Putamen (tissue), 1 donor: ENCODE measurements at regions not wholly inside any gene's neighbourhood (a gene's known extent, or its start where the extent isn't known, plus 50 kb on each side); places are given as distances from the start of the nearest gene placed in this dataset.
"Not testable (repeated sequence)": the region's sequence is repeated elsewhere in the genome, so short reads cannot be mapped to it uniquely, and the experiment has no call there.

Experiments
- DNase-seq: peaks from one replicate; pipeline ENCODE4 v3.0.0-alpha.2; 2016; ENCODE audit warnings: low spot score

GRCh38 chr5:125950012-125950615 is 473.1 kb upstream of the GRAMD2B start:
- no peak for DNase-seq

- DNase-seq, result no peak
Measured at GRCh38 chr5:125961150-125961549, 462.1 kb upstream of the GRAMD2B start.

GRCh38 chr5:125965577-125965976 is 457.6 kb upstream of the GRAMD2B start:
- DNase-seq, result no peak

- no peak for DNase-seq
Measured at GRCh38 chr5:125967576-125967975, 455.6 kb upstream of the GRAMD2B start.

GRCh38 chr5:125969011-125969813 is 454.0 kb upstream of the GRAMD2B start:
- DNase-seq, result no peak

GRCh38 chr5:125969814-125970171 is 453.4 kb upstream of the GRAMD2B start:
- no peak for DNase-seq

GRCh38 chr5:125970631-125971307 is 452.4 kb upstream of the GRAMD2B start:
- DNase-seq, result no peak

- DNase-seq, result no peak
Measured at GRCh38 chr5:125972706-125973105, 450.5 kb upstream of the GRAMD2B start.

- DNase-seq, result no peak
Measured at GRCh38 chr5:125974679-125975078, 448.5 kb upstream of the GRAMD2B start.

- no peak for DNase-seq
Measured at GRCh38 chr5:125976421-125977000, 446.7 kb upstream of the GRAMD2B start.

GRCh38 chr5:125978015-125978414 is 445.2 kb upstream of the GRAMD2B start:
- DNase-seq, result no peak

- no peak for DNase-seq
Measured at GRCh38 chr5:125979636-125980035, 443.6 kb upstream of the GRAMD2B start.

- DNase-seq, result no peak
Measured at GRCh38 chr5:125981016-125981415, 442.2 kb upstream of the GRAMD2B start.

- no peak for DNase-seq
Measured at GRCh38 chr5:125987677-125988255, 435.4 kb upstream of the GRAMD2B start.

- DNase-seq, result no peak
Measured at GRCh38 chr5:125992050-125992449, 431.2 kb upstream of the GRAMD2B start.

GRCh38 chr5:125999271-126000030 is 423.8 kb upstream of the GRAMD2B start:
- DNase-seq, result not testable (repeated sequence)

- no peak for DNase-seq
Measured at GRCh38 chr5:126000507-126000906, 422.7 kb upstream of the GRAMD2B start.

GRCh38 chr5:126002222-126002897 is 420.8 kb upstream of the GRAMD2B start:
- DNase-seq, result peak; percentile 70

GRCh38 chr5:126003309-126003708 is 419.9 kb upstream of the GRAMD2B start:
- no peak for DNase-seq

GRCh38 chr5:126004636-126005035 is 418.6 kb upstream of the GRAMD2B start:
- DNase-seq, result no peak

- no peak for DNase-seq
Measured at GRCh38 chr5:126007841-126008240, 415.4 kb upstream of the GRAMD2B start.
